PFSK-1 (cell line): ENCODE measurements at regions not wholly inside any gene's neighbourhood (a gene's known extent, or its start where the extent isn't known, plus 50 kb on each side); places are given as distances from the start of the nearest gene placed in this dataset.

Source experiments
- POLR2AphosphoS5 ChIP-seq: IDR thresholded peaks from 2 replicates; pipeline ENCODE4 v1.6.1; 2012; ENCODE audit warnings: low read depth, mild to moderate bottlenecking, control low read depth, low read length, moderate library complexity
- TAF1 ChIP-seq: IDR thresholded peaks from 2 replicates; pipeline ENCODE4 v1.6.1; 2012; ENCODE audit warnings: low read length, control low read depth, borderline replicate concordance; ENCODE audit not compliant: insufficient read depth
- TF ChIP-seq, protein P1 (sequence below), 2 experiments: IDR thresholded peaks; 2 replicates each; pipeline versions ENCODE4 v1.6.1 to v1.8.0; 2011 to 2012; ENCODE audit warnings: low read depth in 2 of 2, low read length in 2 of 2, control low read depth in 1 of 2, inconsistent platforms in 1 of 2, mild to moderate bottlenecking in 1 of 2, moderate library complexity in 1 of 2; ENCODE audit not compliant: insufficient read depth in 1 of 2

DNA sequence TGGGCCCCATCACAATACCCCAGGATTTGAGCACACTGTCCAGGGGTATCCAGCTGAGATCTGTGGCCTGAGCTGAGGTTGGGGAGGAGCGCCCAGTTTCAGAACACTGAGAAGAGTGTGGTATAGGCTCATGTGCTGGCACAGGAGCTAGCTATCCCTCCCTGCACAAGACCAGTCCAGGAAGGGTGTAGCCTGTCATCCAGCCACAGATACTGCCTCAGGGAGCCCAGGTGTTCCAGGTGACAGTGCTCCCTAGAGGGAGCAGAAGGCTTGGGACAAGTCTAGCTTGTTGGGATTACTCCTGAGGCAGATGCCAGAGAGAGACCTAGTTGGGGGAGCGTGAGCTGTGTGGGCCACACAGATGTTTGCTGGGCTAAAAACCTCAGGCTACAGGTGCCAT is 79.6 kb upstream of the GLRA2 start:
- TF ChIP-seq TAF1 = no peak
- TF ChIP-seq, protein P1, sequence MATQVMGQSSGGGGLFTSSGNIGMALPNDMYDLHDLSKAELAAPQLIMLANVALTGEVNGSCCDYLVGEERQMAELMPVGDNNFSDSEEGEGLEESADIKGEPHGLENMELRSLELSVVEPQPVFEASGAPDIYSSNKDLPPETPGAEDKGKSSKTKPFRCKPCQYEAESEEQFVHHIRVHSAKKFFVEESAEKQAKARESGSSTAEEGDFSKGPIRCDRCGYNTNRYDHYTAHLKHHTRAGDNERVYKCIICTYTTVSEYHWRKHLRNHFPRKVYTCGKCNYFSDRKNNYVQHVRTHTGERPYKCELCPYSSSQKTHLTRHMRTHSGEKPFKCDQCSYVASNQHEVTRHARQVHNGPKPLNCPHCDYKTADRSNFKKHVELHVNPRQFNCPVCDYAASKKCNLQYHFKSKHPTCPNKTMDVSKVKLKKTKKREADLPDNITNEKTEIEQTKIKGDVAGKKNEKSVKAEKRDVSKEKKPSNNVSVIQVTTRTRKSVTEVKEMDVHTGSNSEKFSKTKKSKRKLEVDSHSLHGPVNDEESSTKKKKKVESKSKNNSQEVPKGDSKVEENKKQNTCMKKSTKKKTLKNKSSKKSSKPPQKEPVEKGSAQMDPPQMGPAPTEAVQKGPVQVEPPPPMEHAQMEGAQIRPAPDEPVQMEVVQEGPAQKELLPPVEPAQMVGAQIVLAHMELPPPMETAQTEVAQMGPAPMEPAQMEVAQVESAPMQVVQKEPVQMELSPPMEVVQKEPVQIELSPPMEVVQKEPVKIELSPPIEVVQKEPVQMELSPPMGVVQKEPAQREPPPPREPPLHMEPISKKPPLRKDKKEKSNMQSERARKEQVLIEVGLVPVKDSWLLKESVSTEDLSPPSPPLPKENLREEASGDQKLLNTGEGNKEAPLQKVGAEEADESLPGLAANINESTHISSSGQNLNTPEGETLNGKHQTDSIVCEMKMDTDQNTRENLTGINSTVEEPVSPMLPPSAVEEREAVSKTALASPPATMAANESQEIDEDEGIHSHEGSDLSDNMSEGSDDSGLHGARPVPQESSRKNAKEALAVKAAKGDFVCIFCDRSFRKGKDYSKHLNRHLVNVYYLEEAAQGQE (IDR thresholded peaks at IDR 0.05; ENCODE audit: insufficient read depth in 1 of 2, low read depth in 2 of 2, low read length in 2 of 2) = no peak
- no peak for TF ChIP-seq POLR2AphosphoS5
